SK-N-SH (cell line): ENCODE measurements at regions not wholly inside any gene's neighbourhood (a gene's known extent, or its start where the extent isn't known, plus 50 kb on each side); places are given as distances from the start of the nearest gene placed in this dataset.
A peak's percentile ranks its signal among the peaks of the same experiment; 100 is the strongest.

Experiments used
- CTCF ChIA-PET: fragments of 300-600, 350-600 bp; formaldehyde crosslinking; extraction: SDS; loops from one replicate; lab custom pipeline; 2021; lab: Yijun Ruan, JAX
- POLR2A ChIA-PET: fragments of 350-600 bp; sonication (Branson Sonifier 250); formaldehyde crosslinking; extraction: SDS; loops from one replicate; lab custom pipeline; 2020; ENCODE audit warnings: antibody characterized with exemption, inconsistent platforms; lab: Yijun Ruan, JAX
- DNase-seq: peaks from one replicate; pipeline ENCODE4 v3.0.0; 2012
- H2AFZ ChIP-seq: fragments of 200-600 bp; sonication (generic); 2 replicates; pipeline ENCODE4 v1.8.1; 2016; ENCODE audit warnings: antibody characterized with exemption, mild to moderate bottlenecking, low read depth
- H3F3A ChIP-seq: fragments of 200-600 bp; sonication (generic); replicated peaks from 2 replicates; pipeline ENCODE3; 2016; ENCODE audit warnings: antibody characterized with exemption, mild to moderate bottlenecking; ENCODE audit not compliant: insufficient read depth
- H3K27ac ChIP-seq, 2 experiments: fragments of 200-500 bp in 1 of 2; fragments of 200-600 bp in 1 of 2; sonication (Bioruptor generic) in 1 of 2; sonication (generic), shearing (Covaris generic) in 1 of 2; 2 replicates each; pipeline versions ENCODE4 v1.5.1 to v1.6.1; 2014 to 2016; ENCODE audit warnings: low read depth in 2 of 2, inconsistent platforms in 1 of 2, low read length in 1 of 2, mild to moderate bottlenecking in 1 of 2, mixed read lengths in 1 of 2
- H3K27me3 ChIP-seq: fragments of 200-600 bp; sonication (generic), shearing (Covaris generic); 2 replicates; pipeline ENCODE4 v1.6.1; 2016; ENCODE audit warnings: mixed run types; ENCODE audit not compliant: insufficient read depth
- H3K36me3 ChIP-seq, 2 experiments: fragments of 200-500 bp in 1 of 2; fragments of 200-600 bp in 1 of 2; sonication (Bioruptor generic) in 1 of 2; sonication (generic) in 1 of 2; replicated peaks in 1 of 2; 2 replicates each; pipeline versions ENCODE3 to v1.5.1; 2014 to 2016; ENCODE audit warnings: low read length in 1 of 2, mild to moderate bottlenecking in 1 of 2; ENCODE audit not compliant: insufficient read depth in 2 of 2, control insufficient read depth in 1 of 2
- H3K4me1 ChIP-seq, 2 experiments: fragments of 200-500 bp in 1 of 2; fragments of 200-600 bp in 1 of 2; sonication (Bioruptor generic) in 1 of 2; sonication (generic), shearing (Covaris generic) in 1 of 2; 2 replicates each; pipeline versions ENCODE4 v1.5.1 to v1.6.1; 2014 to 2016; ENCODE audit warnings: low read depth in 1 of 2, low read length in 1 of 2, mixed run types in 1 of 2; ENCODE audit not compliant: insufficient read depth in 2 of 2, control insufficient read depth in 1 of 2
- H3K4me2 ChIP-seq: fragments of 200-600 bp; sonication (generic), shearing (Covaris generic); 2 replicates; pipeline ENCODE4 v1.6.1; 2017; ENCODE audit warnings: mixed run types
- H3K4me3 ChIP-seq, 2 experiments: fragments of 200-500 bp in 1 of 2; fragments of 200-600 bp in 1 of 2; sonication (Bioruptor generic) in 1 of 2; sonication (generic), shearing (Covaris generic) in 1 of 2; 2 replicates each; pipeline versions ENCODE4 v1.5.1 to v1.8.1; 2014 to 2016; ENCODE audit warnings: low read depth in 2 of 2, inconsistent platforms in 1 of 2, low read length in 1 of 2, mild to moderate bottlenecking in 1 of 2, mixed read lengths in 1 of 2, moderate library complexity in 1 of 2
- H3K79me2 ChIP-seq: fragments of 200-600 bp; sonication (generic); 2 replicates; pipeline ENCODE4 v1.8.1; 2017; ENCODE audit warnings: mild to moderate bottlenecking; ENCODE audit not compliant: insufficient read depth
- H3K9ac ChIP-seq: fragments of 200-600 bp; sonication (generic); 2 replicates; pipeline ENCODE4 v1.6.1; 2017; ENCODE audit warnings: mixed run types
- H3K9me2 ChIP-seq: fragments of 200-600 bp; sonication (generic); 2 replicates; pipeline ENCODE4 v1.6.1; 2017; ENCODE audit warnings: mixed run types
- H3K9me3 ChIP-seq: fragments of 200-600 bp; sonication (generic); 2 replicates; pipeline ENCODE4 v1.6.1; 2017; ENCODE audit warnings: mixed run types, mild to moderate bottlenecking, moderate library complexity
- H4K20me1 ChIP-seq: fragments of 200-600 bp; sonication (generic); 2 replicates; pipeline ENCODE4 v1.6.1; 2017; ENCODE audit warnings: mild to moderate bottlenecking, mixed run types; ENCODE audit not compliant: insufficient read depth
- CHD2 ChIP-seq: fragments of 150-350 bp; IDR thresholded peaks from 2 replicates; pipeline ENCODE4 v1.6.1; 2018; ENCODE audit warnings: low read length; ENCODE audit not compliant: partially characterized antibody
- EP300 ChIP-seq, 2 experiments: IDR thresholded peaks; 2 replicates each; pipeline versions ENCODE4 v1.4.0 to v1.6.1; 2012; ENCODE audit warnings: borderline replicate concordance in 1 of 2, low read depth in 1 of 2, low read length in 1 of 2
- EZH2phosphoT487 ChIP-seq: fragments of 200-600 bp; sonication (generic); IDR thresholded peaks from 2 replicates; pipeline ENCODE4 v1.6.1; 2017; ENCODE audit warnings: low read depth, mixed run types, mild to moderate bottlenecking, antibody characterized with exemption, moderate library complexity, borderline replicate concordance
- FOXJ3 ChIP-seq: sonication (generic); formaldehyde crosslinking; IDR thresholded peaks from 2 replicates; pipeline ENCODE4 v1.5.1; 2020; ENCODE audit warnings: mild to moderate bottlenecking, missing genetic modification reagents
- GABPA ChIP-seq: IDR thresholded peaks from 2 replicates; pipeline ENCODE4 v1.4.0; 2012; ENCODE audit warnings: low read depth, mild to moderate bottlenecking
- GATA2 ChIP-seq: sonication (generic); formaldehyde crosslinking; IDR thresholded peaks from 2 replicates; pipeline ENCODE4 v1.5.0; 2020; ENCODE audit warnings: mild to moderate bottlenecking, missing genetic modification reagents
- JUND ChIP-seq: IDR thresholded peaks from 2 replicates; pipeline ENCODE4 v1.4.0; 2012
- MXI1 ChIP-seq: IDR thresholded peaks from 2 replicates; pipeline ENCODE4 v1.6.1; 2012; ENCODE audit warnings: mild to moderate bottlenecking, low read depth, low read length, improper control_type of control experiment
- RAD21 ChIP-seq: IDR thresholded peaks from 2 replicates; pipeline ENCODE4 v1.6.1; 2012; ENCODE audit warnings: mild to moderate bottlenecking, low read length
- RCOR1 ChIP-seq: fragments of 150-350 bp; IDR thresholded peaks from 2 replicates; pipeline ENCODE4 v1.6.1; 2017; ENCODE audit warnings: antibody characterized with exemption, low read length
- RXRA ChIP-seq: IDR thresholded peaks from 2 replicates; pipeline ENCODE4 v1.4.0; 2012; ENCODE audit warnings: low read depth, mild to moderate bottlenecking, borderline replicate concordance
- USF2 ChIP-seq: fragments of 150-350 bp; IDR thresholded peaks from 2 replicates; pipeline ENCODE4 v1.6.1; 2017; ENCODE audit warnings: antibody characterized with exemption, low read length, low read depth, borderline replicate concordance
- WGBS: methylation state at CpG from one replicate; pipeline ENCODE4 v1.1.6; 2017; ENCODE audit warnings: low lambda C conversion rate; 5-methylcytosine and 5-hydroxymethylcytosine counted together

GRCh38 chr1:29426701-29427279 is 190.5 kb downstream of the PTPRU start:
- Histone ChIP-seq H3K4me1 (peaks cover 0 to 27% of the 10 kb centered on the region in 2 experiments; a peak in 2 of 4 replicates), H3K36me3 (no peaks in the 10 kb centered on the region), H2AFZ (no peak overlapping the region), H3K9me3 (no peaks in the 10 kb centered on the region), H3F3A (no peaks in the 10 kb centered on the region), H3K27me3 (no peaks in the 10 kb centered on the region), H3K4me3 (no peak overlapping the region; a peak in 1 of 4 replicates), H3K79me2 (no peaks in the 10 kb centered on the region), H3K27ac (peak overlapping the region in 1 of 2 experiments; percentile 95; a peak in 2 of 4 replicates), H3K9me2 (no peaks in the 10 kb centered on the region), H4K20me1 (no peaks in the 10 kb centered on the region), H3K4me2 (no peak overlapping the region), H3K9ac (no peak overlapping the region)
- TF ChIP-seq FOXJ3 (CRISPR knock-in tag) (peak; percentile 72; the same call in 1 of the 2 replicates), CHD2 (peak; percentile 56), RCOR1 (0 out of 2 replicates have a peak, but pooled peaks have one; percentile 65), RXRA (no peak), MXI1 (no peak; the same call in 1 of the 2 replicates), RAD21 (no peak), JUND (no peak), USF2 (no peak), GABPA (no peak), GATA2 (CRISPR knock-in tag) (peak; percentile 82), EP300 (IDR thresholded peaks at IDR 0.05; ENCODE audit: borderline replicate concordance in 1 of 2, low read depth in 1 of 2, low read length in 1 of 2) (peak in 1 of 2 experiments; percentile 82; a peak in 2 of 4 replicates)
- ChIA-PET POLR2A (no interaction called here), CTCF (interaction anchor here (0.9 to 2.6 kb wide), 5 partner anchors 11 to 276 kb away, joined by 3 to 8 read pairs (median 4); no protein-coding TSS in a partner anchor)
- DNase-seq = peak; percentile 65
- 28% methylated on average over 7 of the region's 7 CpGs for WGBS

GRCh38 chr1:29425631-29426030 is 189.3 kb downstream of the PTPRU start:
- H3K9me3 ChIP-seq = no peaks in the 10 kb centered on the region
- H3K4me3 ChIP-seq = no peak overlapping the region
- ChIA-PET POLR2A (interaction anchor here (1.2 kb wide), 1 partner anchor 48 kb away, joined by 3 read pairs; no protein-coding TSS in a partner anchor), CTCF (interaction anchor here (0.8 to 2.6 kb wide), 8 partner anchors 13 to 277 kb away, joined by 3 to 8 read pairs (median 4); no protein-coding TSS in a partner anchor)
- H3K79me2 ChIP-seq = no peaks in the 10 kb centered on the region
- H3K27me3 ChIP-seq = no peaks in the 10 kb centered on the region
- TF ChIP-seq RAD21 = peak; percentile 17; the same call in 1 of the 2 replicates
- TF ChIP-seq EZH2phosphoT487 = no peak
- no peak overlapping the region for H3K4me2 ChIP-seq
- no peaks in the 10 kb centered on the region for H3K9me2 ChIP-seq
- peak overlapping the region in 1 of 2 experiments; percentile 95; a peak in 2 of 4 replicates for H3K27ac ChIP-seq
- no peak overlapping the region for H3K9ac ChIP-seq
- no peaks in the 10 kb centered on the region for H3F3A ChIP-seq
- no peaks in the 10 kb centered on the region for H3K36me3 ChIP-seq
- no CpG with 5 or more reads among the region's 2 CpGs for WGBS
- H3K4me1 ChIP-seq = peaks cover 0 to 27% of the 10 kb centered on the region in 2 experiments; a peak in 2 of 4 replicates
- DNase-seq = no peak
- no peaks in the 10 kb centered on the region for H4K20me1 ChIP-seq
- H2AFZ ChIP-seq = no peak overlapping the region
